Heart left ventricle (tissue), 13 donors: ENCODE measurements at regions not wholly inside any gene's neighbourhood (a gene's known extent, or its start where the extent isn't known, plus 50 kb on each side); places are given as distances from the start of the nearest gene placed in this dataset.
"Not testable (repeated sequence)": the region's sequence is repeated elsewhere in the genome, so short reads cannot be mapped to it uniquely, and the experiment has no call there.

Experiments used
- CTCF ChIP-seq, 12 donors: fragments of 200-600 bp; sonication (generic) in 4 of 12; IDR thresholded peaks; one replicate each; pipeline versions ENCODE4 v1.5.0 to v1.8.0; 2018 to 2022; ENCODE audit warnings: antibody characterized with exemption in 12 of 12, mild to moderate bottlenecking in 5 of 12
- POLR2A ChIP-seq, 2 donors: fragments of 450-650 bp; IDR thresholded peaks; one replicate each; pipeline ENCODE4 v1.6.1; 2017; ENCODE audit warnings: antibody characterized with exemption in 2 of 2, mild to moderate bottlenecking in 2 of 2, moderate library complexity in 2 of 2
- donor health status: ischemic (EF 13 %, LVEDD 7.1; RV severe dilation, severe dysfunction).
- donor health status: DM: no; HTN: yes; CAD: no.
- donor health status: DM: no; HTN: no; CAD: no.
- donor health status: ischemic (EF 25% LVEDD 6.9; RV normal size, moderate dysfunction).
- donor health status: ischemic (EF 25% LVEDD 5.7; RV mildly dilated, moderate dysfunction).
- donor health status: ischemic (EF 35%, LVEDD 5.7; RV mildly dilated, moderate dysfunction).
- donor health status: nonischemic (EF 11% LVEDD 7.7; RV severe dilation, severe dysfunction).
- donor health status: DM: yes; HTN: yes; CAD: no.
- donor health status: PGD.
- donor health status: ischemic (EF 29% LVEDD 5.4; RV normal size, mild dysfunction).
- donor health status: nonischemic (EF 23%, LVEDD 6.1; RV moderate dilation, normal function).

GRCh38 chr11:55431541-55431940, 63.8 kb downstream of the OR4A15 start:
- TF ChIP-seq CTCF, POLR2A (IDR thresholded peaks at IDR 0.05): not testable (repeated sequence)
